PFSK-1 (cell line): ENCODE measurements at regions not wholly inside any gene's neighbourhood (a gene's known extent, or its start where the extent isn't known, plus 50 kb on each side); places are given as distances from the start of the nearest gene placed in this dataset.

Experiments
- FOXP2 ChIP-seq: optimal IDR thresholded peaks from 2 replicates; pipeline ENCODE3; 2011; ENCODE audit warnings: borderline replicate concordance, control low read depth, inconsistent platforms; ENCODE audit not compliant: insufficient read depth; ENCODE audit errors: extremely low read length, extremely low read depth
- POLR2AphosphoS5 ChIP-seq: IDR thresholded peaks from 2 replicates; pipeline ENCODE4 v1.6.1; 2012; ENCODE audit warnings: low read depth, mild to moderate bottlenecking, control low read depth, low read length, moderate library complexity
- SIN3A ChIP-seq: IDR thresholded peaks from 2 replicates; pipeline ENCODE4 v1.6.1; 2012; ENCODE audit warnings: mild to moderate bottlenecking, low read length, moderate library complexity, borderline replicate concordance; ENCODE audit not compliant: insufficient read depth
- TAF1 ChIP-seq: IDR thresholded peaks from 2 replicates; pipeline ENCODE4 v1.6.1; 2012; ENCODE audit warnings: low read length, control low read depth, borderline replicate concordance; ENCODE audit not compliant: insufficient read depth
- TF ChIP-seq, protein P1 (sequence below), 2 experiments: IDR thresholded peaks; 2 replicates each; pipeline versions ENCODE4 v1.6.1 to v1.8.0; 2011 to 2012; ENCODE audit warnings: low read depth in 2 of 2, low read length in 2 of 2, control low read depth in 1 of 2, inconsistent platforms in 1 of 2, mild to moderate bottlenecking in 1 of 2, moderate library complexity in 1 of 2; ENCODE audit not compliant: insufficient read depth in 1 of 2

DNA sequence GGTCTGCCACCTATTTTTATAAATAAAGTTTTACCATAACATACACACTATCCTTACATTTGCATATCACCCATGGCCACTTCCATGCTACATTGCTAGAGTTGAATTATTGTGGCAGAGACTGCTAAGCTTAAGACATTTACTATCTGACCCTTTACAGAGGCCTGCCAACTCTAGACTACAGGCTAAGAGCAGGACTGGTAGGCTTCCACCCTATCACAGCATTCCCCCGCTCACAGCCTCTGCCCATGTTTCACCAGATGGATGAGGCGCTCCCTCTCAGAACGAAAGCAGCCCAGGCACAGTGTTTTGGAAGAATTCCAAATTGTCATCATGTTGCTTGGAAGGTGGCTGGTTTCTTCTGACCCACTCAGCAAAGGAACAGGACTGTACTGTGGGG lies 91.7 kb upstream of the SLC35G4 start:
- TF ChIP-seq POLR2AphosphoS5, result no peak
- TF ChIP-seq TAF1, result no peak
- TF ChIP-seq, protein P1, sequence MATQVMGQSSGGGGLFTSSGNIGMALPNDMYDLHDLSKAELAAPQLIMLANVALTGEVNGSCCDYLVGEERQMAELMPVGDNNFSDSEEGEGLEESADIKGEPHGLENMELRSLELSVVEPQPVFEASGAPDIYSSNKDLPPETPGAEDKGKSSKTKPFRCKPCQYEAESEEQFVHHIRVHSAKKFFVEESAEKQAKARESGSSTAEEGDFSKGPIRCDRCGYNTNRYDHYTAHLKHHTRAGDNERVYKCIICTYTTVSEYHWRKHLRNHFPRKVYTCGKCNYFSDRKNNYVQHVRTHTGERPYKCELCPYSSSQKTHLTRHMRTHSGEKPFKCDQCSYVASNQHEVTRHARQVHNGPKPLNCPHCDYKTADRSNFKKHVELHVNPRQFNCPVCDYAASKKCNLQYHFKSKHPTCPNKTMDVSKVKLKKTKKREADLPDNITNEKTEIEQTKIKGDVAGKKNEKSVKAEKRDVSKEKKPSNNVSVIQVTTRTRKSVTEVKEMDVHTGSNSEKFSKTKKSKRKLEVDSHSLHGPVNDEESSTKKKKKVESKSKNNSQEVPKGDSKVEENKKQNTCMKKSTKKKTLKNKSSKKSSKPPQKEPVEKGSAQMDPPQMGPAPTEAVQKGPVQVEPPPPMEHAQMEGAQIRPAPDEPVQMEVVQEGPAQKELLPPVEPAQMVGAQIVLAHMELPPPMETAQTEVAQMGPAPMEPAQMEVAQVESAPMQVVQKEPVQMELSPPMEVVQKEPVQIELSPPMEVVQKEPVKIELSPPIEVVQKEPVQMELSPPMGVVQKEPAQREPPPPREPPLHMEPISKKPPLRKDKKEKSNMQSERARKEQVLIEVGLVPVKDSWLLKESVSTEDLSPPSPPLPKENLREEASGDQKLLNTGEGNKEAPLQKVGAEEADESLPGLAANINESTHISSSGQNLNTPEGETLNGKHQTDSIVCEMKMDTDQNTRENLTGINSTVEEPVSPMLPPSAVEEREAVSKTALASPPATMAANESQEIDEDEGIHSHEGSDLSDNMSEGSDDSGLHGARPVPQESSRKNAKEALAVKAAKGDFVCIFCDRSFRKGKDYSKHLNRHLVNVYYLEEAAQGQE (IDR thresholded peaks at IDR 0.05; ENCODE audit: insufficient read depth in 1 of 2, low read depth in 2 of 2, low read length in 2 of 2), result no peak
- no peak for TF ChIP-seq SIN3A
- TF ChIP-seq FOXP2, result no peak
